Dendritic cell treated with granulocyte-macrophage colony-stimulating factor and Interleukin-4, amounts not matched to agents 40 ng/mL and 50 ng/mL, for 4 days (primary cell): ENCODE measurements at regions not wholly inside any gene's neighbourhood (a gene's known extent, or its start where the extent isn't known, plus 50 kb on each side); places are given as distances from the start of the nearest gene placed in this dataset.

Experiments used
- H3K27ac Mint-ChIP-seq: one replicate; pipeline ENCODE4 v1.8.0; 2022; ENCODE audit warnings: mild to moderate bottlenecking, mixed read lengths
- H3K27me3 Mint-ChIP-seq: one replicate; pipeline ENCODE4 v1.8.0; 2022; ENCODE audit warnings: mild to moderate bottlenecking, mixed read lengths
- H3K36me3 Mint-ChIP-seq: one replicate; pipeline ENCODE4 v1.8.0; 2022; ENCODE audit warnings: low read depth, mixed read lengths
- H3K4me1 Mint-ChIP-seq: one replicate; pipeline ENCODE4 v1.8.0; 2022; ENCODE audit warnings: low read depth, mixed read lengths
- H3K4me3 Mint-ChIP-seq: one replicate; pipeline ENCODE4 v1.8.0; 2022; ENCODE audit warnings: mild to moderate bottlenecking, moderate library complexity, mixed read lengths
- H3K9me3 Mint-ChIP-seq: one replicate; pipeline ENCODE4 v1.8.0; 2022; ENCODE audit warnings: mixed read lengths
- intact Hi-C: fragments of 100-400 bp; cut with micrococcal nuclease; formaldehyde crosslinking; loops from one replicate; pipeline ENCODE4 v1.15.0; 2022

- H3K4me3 Mint-ChIP-seq = no peak overlapping the region
- no peaks in the 10 kb centered on the region for H3K4me1 Mint-ChIP-seq
- H3K36me3 Mint-ChIP-seq = no peaks in the 10 kb centered on the region
- H3K9me3 Mint-ChIP-seq = no peaks in the 10 kb centered on the region
- H3K27ac Mint-ChIP-seq = no peak overlapping the region
- intact Hi-C loops = no loop called here
- peaks cover 6% of the 10 kb centered on the region for H3K27me3 Mint-ChIP-seq
These were observed 68.2 kb upstream of the TJP1 start for GRCh38 chr15:29890336-29891095.

DNA sequence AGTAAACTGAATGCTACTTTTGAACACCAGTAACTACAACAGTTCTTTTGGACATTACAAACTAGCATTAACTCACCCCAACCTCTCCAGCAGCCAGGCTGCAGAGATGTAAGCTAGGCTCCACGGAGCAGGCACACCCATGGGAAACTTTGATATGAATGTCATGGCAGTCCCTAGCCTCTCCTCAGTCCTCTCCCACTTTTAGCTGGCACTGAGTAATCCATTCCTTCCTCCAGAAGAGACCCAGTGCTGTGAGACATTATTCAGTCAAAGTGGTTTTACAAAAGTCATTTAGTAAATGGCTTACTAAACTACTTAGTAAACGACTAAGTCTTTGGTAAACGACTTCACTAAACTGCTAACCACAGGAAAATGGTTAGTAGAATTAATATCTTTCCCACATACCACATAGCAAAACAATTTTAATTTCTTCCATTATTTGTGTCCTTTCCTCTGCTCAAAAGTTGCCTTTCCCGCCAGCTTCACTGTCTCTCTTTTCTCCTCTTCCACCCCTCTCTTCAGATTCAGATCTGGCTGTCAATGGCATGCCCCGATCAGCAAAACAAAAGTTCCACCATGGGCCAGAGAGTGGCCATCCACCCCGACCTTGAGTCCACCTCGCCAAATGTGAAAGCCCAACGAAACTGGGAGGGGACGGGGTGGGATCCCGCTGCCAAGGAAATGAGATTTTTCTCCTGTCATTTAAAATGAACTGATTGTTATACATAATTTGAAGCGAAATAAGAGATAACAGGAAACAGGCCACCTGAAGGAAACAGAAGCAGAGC, 67.5 kb upstream of the TJP1 start:
- Mint-ChIP-seq H3K27me3 (peaks cover 6% of the 10 kb centered on the region), H3K4me3 (no peak overlapping the region), H3K36me3 (no peaks in the 10 kb centered on the region), H3K4me1 (no peaks in the 10 kb centered on the region), H3K27ac (no peak overlapping the region), H3K9me3 (no peaks in the 10 kb centered on the region)
- intact Hi-C loops = no loop called here

DNA sequence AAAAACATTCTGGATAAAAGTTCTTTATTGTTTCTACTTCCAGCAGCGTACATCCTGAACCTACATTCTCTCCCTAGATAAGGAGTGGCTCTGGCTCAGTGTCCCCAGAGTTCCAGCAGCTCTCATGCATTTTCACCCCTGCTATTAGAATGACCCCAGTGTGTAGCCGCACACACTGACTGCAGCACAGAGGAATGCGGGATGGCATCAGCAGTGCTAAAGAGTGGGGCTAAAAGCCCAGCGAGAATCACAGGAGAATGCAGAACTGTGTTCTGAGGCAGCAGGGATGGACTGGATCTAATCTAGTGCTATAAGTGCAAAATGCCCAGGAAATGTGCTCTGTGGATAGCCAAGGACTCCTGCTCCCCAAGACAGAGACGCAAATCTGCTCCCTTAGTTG, 66.4 kb upstream of the TJP1 start:
- intact Hi-C loops = no loop called here
- H3K36me3 Mint-ChIP-seq = no peaks in the 10 kb centered on the region
- no peaks in the 10 kb centered on the region for H3K9me3 Mint-ChIP-seq
- peaks cover 6% of the 10 kb centered on the region for H3K27me3 Mint-ChIP-seq
- H3K4me3 Mint-ChIP-seq = no peak overlapping the region
- no peak overlapping the region for H3K27ac Mint-ChIP-seq
- no peaks in the 10 kb centered on the region for H3K4me1 Mint-ChIP-seq

DNA sequence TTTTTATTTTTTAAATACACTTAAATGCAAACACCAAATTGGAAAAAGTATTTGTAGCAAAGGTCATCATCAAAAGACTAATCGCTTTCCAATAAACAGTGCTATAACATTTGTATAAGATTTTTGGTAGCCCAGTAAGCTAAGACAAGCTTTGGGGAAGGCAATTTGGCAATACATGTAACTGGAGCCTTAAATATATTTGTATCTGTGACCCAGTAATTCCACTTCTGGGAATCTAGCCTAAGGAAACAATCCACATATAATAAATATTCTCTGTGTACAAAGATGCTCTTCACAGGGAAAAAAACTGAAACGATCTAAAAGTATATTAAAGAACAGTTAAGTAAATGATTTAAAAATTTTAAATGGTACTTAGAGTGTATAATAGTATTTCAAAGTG, 65.5 kb upstream of the TJP1 start:
- Mint-ChIP-seq H3K9me3 (no peaks in the 10 kb centered on the region), H3K36me3 (no peaks in the 10 kb centered on the region), H3K27me3 (peaks cover 8% of the 10 kb centered on the region), H3K4me3 (no peak overlapping the region), H3K4me1 (no peaks in the 10 kb centered on the region), H3K27ac (no peak overlapping the region)
- intact Hi-C loops = no loop called here

GRCh38 chr15:29885183-29885582, 62.9 kb upstream of the TJP1 start:
- no peaks in the 10 kb centered on the region for H3K4me1 Mint-ChIP-seq
- H3K4me3 Mint-ChIP-seq = no peak overlapping the region
- H3K27me3 Mint-ChIP-seq = peaks cover 8% of the 10 kb centered on the region
- intact Hi-C loops = no loop called here
- H3K36me3 Mint-ChIP-seq = no peaks in the 10 kb centered on the region
- H3K9me3 Mint-ChIP-seq = no peaks in the 10 kb centered on the region
- no peak overlapping the region for H3K27ac Mint-ChIP-seq

- Mint-ChIP-seq H3K36me3 (no peaks in the 10 kb centered on the region), H3K27ac (no peak overlapping the region), H3K4me1 (no peaks in the 10 kb centered on the region), H3K4me3 (no peak overlapping the region), H3K27me3 (peaks cover 4% of the 10 kb centered on the region), H3K9me3 (no peaks in the 10 kb centered on the region)
- intact Hi-C loops = no loop called here
These were observed 60.9 kb upstream of the TJP1 start for GRCh38 chr15:29883126-29883525.

GRCh38 chr15:29880886-29881285, 58.6 kb upstream of the TJP1 start:
- intact Hi-C loops = no loop called here
- no peaks in the 10 kb centered on the region for H3K9me3 Mint-ChIP-seq
- H3K4me3 Mint-ChIP-seq = no peak overlapping the region
- H3K36me3 Mint-ChIP-seq = no peaks in the 10 kb centered on the region
- H3K4me1 Mint-ChIP-seq = no peaks in the 10 kb centered on the region
- H3K27ac Mint-ChIP-seq = no peak overlapping the region
- peaks cover 2% of the 10 kb centered on the region for H3K27me3 Mint-ChIP-seq

- no peaks in the 10 kb centered on the region for H3K9me3 Mint-ChIP-seq
These were observed 58.1 kb upstream of the TJP1 start for GRCh38 chr15:29880341-29880740.

DNA sequence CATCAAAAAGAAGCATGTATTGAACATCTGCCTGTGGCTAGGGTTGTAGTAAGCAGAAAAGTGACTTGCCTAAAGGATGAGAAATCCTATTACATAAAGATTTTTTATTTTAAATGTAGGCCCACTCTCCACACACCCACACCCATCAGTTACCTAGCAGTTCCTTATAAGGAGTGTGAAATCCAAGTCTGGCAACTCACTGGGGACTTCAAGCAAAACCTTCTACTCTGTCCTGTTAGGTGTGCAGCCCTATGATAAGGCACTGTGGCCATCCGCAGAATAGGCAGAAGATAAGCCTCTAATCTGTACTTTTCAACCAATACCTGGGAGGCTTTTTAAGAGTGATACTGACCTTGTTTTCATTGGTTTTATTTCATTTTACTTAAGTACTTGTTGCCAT, 52.7 kb upstream of the TJP1 start:
- Mint-ChIP-seq H3K4me1 (no peaks in the 10 kb centered on the region), H3K9me3 (no peaks in the 10 kb centered on the region), H3K36me3 (no peaks in the 10 kb centered on the region), H3K27ac (no peak overlapping the region), H3K4me3 (no peak overlapping the region), H3K27me3 (peaks cover 3% of the 10 kb centered on the region)
- intact Hi-C loops = no loop called here

More at GRCh38 chr15:29880341-29880740, 58.1 kb upstream of the TJP1 start:
- H3K4me3 Mint-ChIP-seq = no peak overlapping the region
- no peaks in the 10 kb centered on the region for H3K4me1 Mint-ChIP-seq
- no peak overlapping the region for H3K27ac Mint-ChIP-seq
- H3K36me3 Mint-ChIP-seq = no peaks in the 10 kb centered on the region
- H3K27me3 Mint-ChIP-seq = peaks cover 2% of the 10 kb centered on the region
- intact Hi-C loops = no loop called here

GRCh38 chr15:29873947-29874411, 51.7 kb upstream of the TJP1 start:
- H3K36me3 Mint-ChIP-seq = no peaks in the 10 kb centered on the region
- peaks cover 3% of the 10 kb centered on the region for H3K27me3 Mint-ChIP-seq
- no peak overlapping the region for H3K27ac Mint-ChIP-seq
- no peak overlapping the region for H3K4me3 Mint-ChIP-seq
- no peaks in the 10 kb centered on the region for H3K4me1 Mint-ChIP-seq
- intact Hi-C loops = no loop called here
- no peaks in the 10 kb centered on the region for H3K9me3 Mint-ChIP-seq

- Mint-ChIP-seq H3K27ac (no peak overlapping the region), H3K4me1 (no peaks in the 10 kb centered on the region), H3K36me3 (no peaks in the 10 kb centered on the region), H3K9me3 (no peaks in the 10 kb centered on the region), H3K4me3 (no peak overlapping the region), H3K27me3 (peaks cover 3% of the 10 kb centered on the region)
- intact Hi-C loops = no loop called here
These were observed 51.0 kb upstream of the TJP1 start for GRCh38 chr15:29873264-29873663.

DNA sequence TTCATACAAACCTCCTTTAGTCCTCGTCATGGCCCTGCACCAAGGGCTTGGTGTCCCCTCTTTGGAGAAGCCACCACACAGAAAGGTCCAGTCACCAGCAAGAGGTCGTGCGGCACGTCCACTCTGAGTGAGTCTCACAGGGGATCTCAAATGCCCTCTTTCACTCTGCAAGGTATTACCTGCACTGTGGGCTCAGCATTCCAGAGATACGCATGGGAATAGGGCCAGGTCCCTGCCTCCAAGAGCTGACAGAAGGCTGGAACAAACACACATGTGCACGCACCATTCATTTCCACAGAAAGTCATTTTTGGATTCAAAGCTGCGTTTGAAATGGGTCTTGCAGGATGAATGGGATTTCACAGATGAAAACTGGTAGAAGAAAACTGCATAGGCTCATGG, 50.4 kb upstream of the TJP1 start:
- Mint-ChIP-seq H3K4me3 (no peak overlapping the region), H3K4me1 (no peaks in the 10 kb centered on the region), H3K27ac (no peak overlapping the region), H3K27me3 (peaks cover 3% of the 10 kb centered on the region), H3K9me3 (no peaks in the 10 kb centered on the region), H3K36me3 (no peaks in the 10 kb centered on the region)
- intact Hi-C loops = no loop called here
